SK-N-SH treated with all-trans-retinoic acid at 6 μM for 48 hours (cell line): ENCODE measurements at regions not wholly inside any gene's neighbourhood (a gene's known extent, or its start where the extent isn't known, plus 50 kb on each side); places are given as distances from the start of the nearest gene placed in this dataset.

Experiments used
- ATAC-seq: fragments of 200-7000 bp; cut with Tn5 transposase; 3 replicates; pipeline ENCODE4 v1.9.1; 2020; ENCODE audit warnings: mild to moderate bottlenecking, moderate library complexity
- ARNTL ChIP-seq: fragments of 450-650 bp; formaldehyde crosslinking; IDR thresholded peaks from 2 replicates; pipeline ENCODE4 v1.5.0; 2020; ENCODE audit warnings: low read depth, mild to moderate bottlenecking, moderate library complexity, borderline replicate concordance
- BACH2 ChIP-seq: fragments of 250-450 bp; sonication (Bioruptor Pico); IDR thresholded peaks from 2 replicates; pipeline ENCODE4 v1.9.0; 2021; ENCODE audit warnings: mild to moderate bottlenecking, borderline replicate concordance
- CSDC2 ChIP-seq: fragments of 250-450 bp; sonication (Bioruptor Pico); IDR thresholded peaks from 2 replicates; pipeline ENCODE4 v1.5.0; 2020; ENCODE audit warnings: mild to moderate bottlenecking, moderate library complexity
- ESRRG ChIP-seq: fragments of 250-450 bp; sonication (Bioruptor Pico); IDR thresholded peaks from 2 replicates; pipeline ENCODE4 v1.6.1; 2021; ENCODE audit warnings: mild to moderate bottlenecking
- GLIS3 ChIP-seq: fragments of 250-450 bp; sonication (Bioruptor Pico); IDR thresholded peaks from 2 replicates; pipeline ENCODE4 v1.5.0; 2020; ENCODE audit warnings: mild to moderate bottlenecking, moderate library complexity
- ISL1 ChIP-seq: fragments of 250-450 bp; sonication (Bioruptor Pico); IDR thresholded peaks from 2 replicates; pipeline ENCODE4 v2.1.2; 2022; ENCODE audit warnings: mild to moderate bottlenecking, moderate library complexity
- PPARA ChIP-seq: fragments of 250-450 bp; sonication (Bioruptor Pico); IDR thresholded peaks from 2 replicates; pipeline ENCODE4 v1.5.0; 2020; ENCODE audit warnings: mild to moderate bottlenecking, borderline replicate concordance
- RARB ChIP-seq: fragments of 250-450 bp; sonication (Bioruptor Pico); IDR thresholded peaks from 2 replicates; pipeline ENCODE4 v1.8.0; 2021; ENCODE audit warnings: mild to moderate bottlenecking, moderate library complexity
- SNAI2 ChIP-seq: fragments of 250-450 bp; sonication (Bioruptor Pico); IDR thresholded peaks from 2 replicates; pipeline ENCODE4 v1.5.0; 2020; ENCODE audit warnings: mild to moderate bottlenecking, moderate library complexity
- TCF4 ChIP-seq: fragments of 250-450 bp; sonication (Bioruptor Pico); IDR thresholded peaks from 2 replicates; pipeline ENCODE4 v1.8.0; 2021; ENCODE audit warnings: mild to moderate bottlenecking, moderate library complexity, borderline replicate concordance
- TOX ChIP-seq: fragments of 250-450 bp; sonication (Bioruptor Pico); IDR thresholded peaks from 2 replicates; pipeline ENCODE4 v1.8.0; 2021; ENCODE audit warnings: mild to moderate bottlenecking, moderate library complexity, borderline replicate concordance
- ZC3H10 ChIP-seq: fragments of 250-450 bp; sonication (Bioruptor Pico); IDR thresholded peaks from 2 replicates; pipeline ENCODE4 v1.5.1; 2021; ENCODE audit warnings: mild to moderate bottlenecking, moderate library complexity
- ZFP3 ChIP-seq: fragments of 250-450 bp; sonication (Bioruptor Pico); IDR thresholded peaks from 2 replicates; pipeline ENCODE4 v1.5.0; 2020; ENCODE audit warnings: mild to moderate bottlenecking, moderate library complexity
- ZFP30 ChIP-seq: fragments of 450-650 bp; formaldehyde crosslinking; IDR thresholded peaks from 2 replicates; pipeline ENCODE4 v1.5.0; 2022; ENCODE audit warnings: mild to moderate bottlenecking, moderate library complexity
- ZNF565 ChIP-seq: fragments of 450-650 bp; formaldehyde crosslinking; conservative IDR thresholded peaks from 2 replicates; pipeline ENCODE4 v1.5.0; 2020; ENCODE audit warnings: low read depth, mild to moderate bottlenecking, moderate library complexity
- ZNF70 ChIP-seq: fragments of 450-650 bp; formaldehyde crosslinking; IDR thresholded peaks from 2 replicates; pipeline ENCODE4 v1.5.0; 2020; ENCODE audit warnings: mild to moderate bottlenecking, moderate library complexity
- ZNF8 ChIP-seq: fragments of 450-650 bp; formaldehyde crosslinking; IDR thresholded peaks from 2 replicates; pipeline ENCODE4 v1.5.0; 2020; ENCODE audit warnings: mild to moderate bottlenecking, moderate library complexity
- TF ChIP-seq, protein P1 (sequence below): fragments of 250-450 bp; sonication (Bioruptor Pico); IDR thresholded peaks from 2 replicates; pipeline ENCODE4 v1.5.1; 2020; ENCODE audit warnings: low read depth, mild to moderate bottlenecking, moderate library complexity
- TF ChIP-seq, protein P2 (sequence below): fragments of 250-450 bp; sonication (Bioruptor Pico); IDR thresholded peaks from 2 replicates; pipeline ENCODE4 v1.8.0; 2021; ENCODE audit warnings: low read depth, mild to moderate bottlenecking, moderate library complexity, borderline replicate concordance
- TF ChIP-seq, protein P3 (sequence below): fragments of 250-450 bp; sonication (Bioruptor Pico); IDR thresholded peaks from 2 replicates; pipeline ENCODE4 v1.8.0; 2020; ENCODE audit warnings: mild to moderate bottlenecking, moderate library complexity, borderline replicate concordance
- TF ChIP-seq, protein P4 (sequence below): fragments of 250-450 bp; sonication (Bioruptor Pico); IDR thresholded peaks from 2 replicates; pipeline ENCODE4 v1.5.0; 2020; ENCODE audit warnings: mild to moderate bottlenecking, moderate library complexity

DNA sequence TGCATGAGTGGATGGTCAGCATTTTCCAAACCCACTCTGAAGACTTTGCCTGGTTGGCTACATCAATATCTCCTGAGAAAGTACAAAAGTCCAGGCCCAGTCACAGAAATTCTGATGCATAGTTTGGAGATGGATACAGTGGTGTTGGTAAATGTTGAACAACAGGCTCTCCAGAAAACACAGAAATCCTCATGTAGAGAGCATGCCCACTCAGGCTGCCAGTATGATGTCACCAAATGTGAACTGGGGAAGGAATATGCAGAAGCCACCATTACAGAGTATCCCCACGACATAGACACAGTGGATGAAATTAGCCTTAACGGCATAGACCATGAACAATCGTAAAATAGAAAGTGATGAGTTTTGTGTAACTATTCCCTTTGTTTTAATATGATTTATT, 97.1 kb upstream of the NXT1 start:
- ATAC-seq = no peak
- TF ChIP-seq TCF4 (CRISPR knock-in tag) (no peak), ISL1 (CRISPR knock-in tag) (no peak), GLIS3 (CRISPR knock-in tag) (no peak), ZNF8 (CRISPR knock-in tag) (no peak)

DNA sequence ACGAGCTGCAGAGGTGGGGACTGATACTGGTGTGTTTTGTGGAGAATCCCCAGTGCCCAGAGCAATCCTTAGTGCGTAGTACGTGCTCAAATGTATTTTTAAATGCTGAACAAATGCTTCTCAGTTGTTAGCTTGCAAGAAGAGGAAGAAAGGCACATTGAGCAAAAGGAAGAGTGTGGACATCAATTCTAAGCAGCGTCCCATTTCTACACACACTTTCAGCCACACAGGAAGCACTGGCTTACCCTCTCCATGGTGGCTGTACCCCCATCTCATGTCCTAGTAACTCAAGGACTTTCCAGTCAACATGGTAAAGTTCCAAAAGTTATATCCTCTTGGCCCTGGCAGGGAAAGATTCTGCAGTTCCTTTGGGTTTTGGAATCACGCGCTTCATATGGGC, 98.8 kb upstream of the NXT1 start:
- TF ChIP-seq TCF4 (CRISPR knock-in tag) = no peak
- TF ChIP-seq ZC3H10 (CRISPR knock-in tag) = no peak
- no peak for TF ChIP-seq ZFP30 (CRISPR knock-in tag)
- TF ChIP-seq SNAI2 (CRISPR knock-in tag) = no peak
- TF ChIP-seq, protein P1, sequence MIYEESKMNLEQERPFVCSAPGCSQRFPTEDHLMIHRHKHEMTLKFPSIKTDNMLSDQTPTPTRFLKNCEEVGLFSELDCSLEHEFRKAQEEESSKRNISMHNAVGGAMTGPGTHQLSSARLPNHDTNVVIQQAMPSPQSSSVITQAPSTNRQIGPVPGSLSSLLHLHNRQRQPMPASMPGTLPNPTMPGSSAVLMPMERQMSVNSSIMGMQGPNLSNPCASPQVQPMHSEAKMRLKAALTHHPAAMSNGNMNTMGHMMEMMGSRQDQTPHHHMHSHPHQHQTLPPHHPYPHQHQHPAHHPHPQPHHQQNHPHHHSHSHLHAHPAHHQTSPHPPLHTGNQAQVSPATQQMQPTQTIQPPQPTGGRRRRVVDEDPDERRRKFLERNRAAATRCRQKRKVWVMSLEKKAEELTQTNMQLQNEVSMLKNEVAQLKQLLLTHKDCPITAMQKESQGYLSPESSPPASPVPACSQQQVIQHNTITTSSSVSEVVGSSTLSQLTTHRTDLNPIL (CRISPR knock-in tag) = no peak
- no peak for TF ChIP-seq ESRRG (CRISPR knock-in tag)
- TF ChIP-seq GLIS3 (CRISPR knock-in tag) = no peak
- TF ChIP-seq, protein P2, sequence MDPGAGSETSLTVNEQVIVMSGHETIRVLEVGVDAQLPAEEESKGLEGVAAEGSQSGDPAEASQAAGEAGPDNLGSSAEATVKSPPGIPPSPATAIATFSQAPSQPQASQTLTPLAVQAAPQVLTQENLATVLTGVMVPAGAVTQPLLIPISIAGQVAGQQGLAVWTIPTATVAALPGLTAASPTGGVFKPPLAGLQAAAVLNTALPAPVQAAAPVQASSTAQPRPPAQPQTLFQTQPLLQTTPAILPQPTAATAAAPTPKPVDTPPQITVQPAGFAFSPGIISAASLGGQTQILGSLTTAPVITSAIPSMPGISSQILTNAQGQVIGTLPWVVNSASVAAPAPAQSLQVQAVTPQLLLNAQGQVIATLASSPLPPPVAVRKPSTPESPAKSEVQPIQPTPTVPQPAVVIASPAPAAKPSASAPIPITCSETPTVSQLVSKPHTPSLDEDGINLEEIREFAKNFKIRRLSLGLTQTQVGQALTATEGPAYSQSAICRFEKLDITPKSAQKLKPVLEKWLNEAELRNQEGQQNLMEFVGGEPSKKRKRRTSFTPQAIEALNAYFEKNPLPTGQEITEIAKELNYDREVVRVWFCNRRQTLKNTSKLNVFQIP (CRISPR knock-in tag) = no peak
- TF ChIP-seq ZFP3 (CRISPR knock-in tag) = no peak
- TF ChIP-seq ZNF70 (CRISPR knock-in tag) = no peak
- TF ChIP-seq BACH2 = no peak
- no peak for TF ChIP-seq PPARA (CRISPR knock-in tag)
- TF ChIP-seq ISL1 (CRISPR knock-in tag) = no peak
- TF ChIP-seq ARNTL (CRISPR knock-in tag) = no peak
- no peak for TF ChIP-seq ZNF565 (CRISPR knock-in tag)
- TF ChIP-seq, protein P3, sequence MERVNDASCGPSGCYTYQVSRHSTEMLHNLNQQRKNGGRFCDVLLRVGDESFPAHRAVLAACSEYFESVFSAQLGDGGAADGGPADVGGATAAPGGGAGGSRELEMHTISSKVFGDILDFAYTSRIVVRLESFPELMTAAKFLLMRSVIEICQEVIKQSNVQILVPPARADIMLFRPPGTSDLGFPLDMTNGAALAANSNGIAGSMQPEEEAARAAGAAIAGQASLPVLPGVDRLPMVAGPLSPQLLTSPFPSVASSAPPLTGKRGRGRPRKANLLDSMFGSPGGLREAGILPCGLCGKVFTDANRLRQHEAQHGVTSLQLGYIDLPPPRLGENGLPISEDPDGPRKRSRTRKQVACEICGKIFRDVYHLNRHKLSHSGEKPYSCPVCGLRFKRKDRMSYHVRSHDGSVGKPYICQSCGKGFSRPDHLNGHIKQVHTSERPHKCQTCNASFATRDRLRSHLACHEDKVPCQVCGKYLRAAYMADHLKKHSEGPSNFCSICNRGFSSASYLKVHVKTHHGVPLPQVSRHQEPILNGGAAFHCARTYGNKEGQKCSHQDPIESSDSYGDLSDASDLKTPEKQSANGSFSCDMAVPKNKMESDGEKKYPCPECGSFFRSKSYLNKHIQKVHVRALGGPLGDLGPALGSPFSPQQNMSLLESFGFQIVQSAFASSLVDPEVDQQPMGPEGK (CRISPR knock-in tag) = no peak
- TF ChIP-seq RARB = no peak
- TF ChIP-seq CSDC2 (CRISPR knock-in tag) = no peak
- ATAC-seq = no peak

DNA sequence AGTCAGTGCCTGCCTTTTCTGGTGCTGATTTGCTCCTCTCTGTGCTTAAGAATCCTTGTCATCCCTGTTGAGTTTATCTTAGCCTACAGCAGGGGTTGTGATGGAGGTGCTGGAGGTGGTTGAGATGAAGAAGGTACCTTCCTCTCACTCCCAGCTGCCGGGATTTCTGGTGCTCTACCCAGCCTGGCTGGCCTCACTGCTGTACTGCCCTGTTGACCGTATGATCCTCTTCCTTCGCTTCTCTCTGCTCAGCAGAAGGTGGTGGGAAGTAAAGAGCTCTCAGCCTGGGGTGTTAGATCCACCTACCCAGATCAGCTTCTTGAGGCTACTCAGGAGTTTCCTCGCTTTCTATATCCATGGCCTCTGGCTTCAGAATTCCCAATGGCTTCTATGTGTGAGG, 101.0 kb upstream of the NXT1 start:
- TF ChIP-seq TOX (no peak), RARB (no peak), GLIS3 (CRISPR knock-in tag) (no peak), PPARA (CRISPR knock-in tag) (no peak), ZNF8 (CRISPR knock-in tag) (no peak), ESRRG (CRISPR knock-in tag) (no peak), CSDC2 (CRISPR knock-in tag) (no peak), ZC3H10 (CRISPR knock-in tag) (no peak), ZFP30 (CRISPR knock-in tag) (no peak), ZNF70 (CRISPR knock-in tag) (no peak)
- TF ChIP-seq, protein P2 (CRISPR knock-in tag) = no peak
- TF ChIP-seq, protein P3 (CRISPR knock-in tag) = no peak
- TF ChIP-seq, protein P4, sequence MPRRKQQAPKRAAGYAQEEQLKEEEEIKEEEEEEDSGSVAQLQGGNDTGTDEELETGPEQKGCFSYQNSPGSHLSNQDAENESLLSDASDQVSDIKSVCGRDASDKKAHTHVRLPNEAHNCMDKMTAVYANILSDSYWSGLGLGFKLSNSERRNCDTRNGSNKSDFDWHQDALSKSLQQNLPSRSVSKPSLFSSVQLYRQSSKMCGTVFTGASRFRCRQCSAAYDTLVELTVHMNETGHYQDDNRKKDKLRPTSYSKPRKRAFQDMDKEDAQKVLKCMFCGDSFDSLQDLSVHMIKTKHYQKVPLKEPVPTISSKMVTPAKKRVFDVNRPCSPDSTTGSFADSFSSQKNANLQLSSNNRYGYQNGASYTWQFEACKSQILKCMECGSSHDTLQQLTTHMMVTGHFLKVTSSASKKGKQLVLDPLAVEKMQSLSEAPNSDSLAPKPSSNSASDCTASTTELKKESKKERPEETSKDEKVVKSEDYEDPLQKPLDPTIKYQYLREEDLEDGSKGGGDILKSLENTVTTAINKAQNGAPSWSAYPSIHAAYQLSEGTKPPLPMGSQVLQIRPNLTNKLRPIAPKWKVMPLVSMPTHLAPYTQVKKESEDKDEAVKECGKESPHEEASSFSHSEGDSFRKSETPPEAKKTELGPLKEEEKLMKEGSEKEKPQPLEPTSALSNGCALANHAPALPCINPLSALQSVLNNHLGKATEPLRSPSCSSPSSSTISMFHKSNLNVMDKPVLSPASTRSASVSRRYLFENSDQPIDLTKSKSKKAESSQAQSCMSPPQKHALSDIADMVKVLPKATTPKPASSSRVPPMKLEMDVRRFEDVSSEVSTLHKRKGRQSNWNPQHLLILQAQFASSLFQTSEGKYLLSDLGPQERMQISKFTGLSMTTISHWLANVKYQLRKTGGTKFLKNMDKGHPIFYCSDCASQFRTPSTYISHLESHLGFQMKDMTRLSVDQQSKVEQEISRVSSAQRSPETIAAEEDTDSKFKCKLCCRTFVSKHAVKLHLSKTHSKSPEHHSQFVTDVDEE (CRISPR knock-in tag) = no peak
- TF ChIP-seq, all 23 proteins: peak for 0
- no peak for ATAC-seq
